ENCODE measurements at regions not wholly inside any gene's neighbourhood (a gene's known extent, or its start where the extent isn't known, plus 50 kb on each side); places are given as distances from the start of the nearest gene placed in this dataset.
"Not testable (repeated sequence)": the region's sequence is repeated elsewhere in the genome, so short reads cannot be mapped to it uniquely, and the experiment has no call there.

GRCh38 chr15:91622235-91622634 lies 231.3 kb upstream of the SLCO3A1 start:
- ATAC-seq (no peak), DNase-seq (no peak)

GRCh38 chr15:91622711-91623342 lies 230.7 kb upstream of the SLCO3A1 start:
- no peak for DNase-seq
- ATAC-seq = no peak

GRCh38 chr15:91624353-91624968 lies 229.0 kb upstream of the SLCO3A1 start:
- ATAC-seq (no peak), DNase-seq (no peak)

- DNase-seq (no peak), ATAC-seq (no peak)
Measured at GRCh38 chr15:91625506-91625905, 228.0 kb upstream of the SLCO3A1 start.

GRCh38 chr15:91627473-91628278 lies 225.8 kb upstream of the SLCO3A1 start:
- DNase-seq (no peak), ATAC-seq (no peak)

- ATAC-seq (no peak), DNase-seq (no peak)
Measured at GRCh38 chr15:91630090-91630489, 223.4 kb upstream of the SLCO3A1 start.

- DNase-seq (no peak), ATAC-seq (no peak)
Measured at GRCh38 chr15:91632176-91632575, 221.3 kb upstream of the SLCO3A1 start.

GRCh38 chr15:91632981-91633380 lies 220.5 kb upstream of the SLCO3A1 start:
- DNase-seq (no peak), ATAC-seq (no peak)

- no peak for ATAC-seq
- DNase-seq = no peak
Measured at GRCh38 chr15:91634179-91634578, 219.3 kb upstream of the SLCO3A1 start.

- DNase-seq = no peak
- ATAC-seq = no peak
Measured at GRCh38 chr15:91635080-91635479, 218.4 kb upstream of the SLCO3A1 start.

GRCh38 chr15:91635641-91636040 lies 217.9 kb upstream of the SLCO3A1 start:
- DNase-seq (no peak), ATAC-seq (no peak)

GRCh38 chr15:91649016-91649415 lies 204.5 kb upstream of the SLCO3A1 start:
- DNase-seq (no peak), ATAC-seq (no peak)

GRCh38 chr15:91649831-91650321 lies 203.6 kb upstream of the SLCO3A1 start:
- DNase-seq (no peak), ATAC-seq (no peak)

GRCh38 chr15:91651251-91651650 lies 202.3 kb upstream of the SLCO3A1 start:
- DNase-seq (no peak), ATAC-seq (no peak)

- DNase-seq (no peak), ATAC-seq (no peak)
Measured at GRCh38 chr15:91652610-91653207, 200.8 kb upstream of the SLCO3A1 start.

GRCh38 chr15:91655563-91656290 lies 197.8 kb upstream of the SLCO3A1 start:
- not testable (repeated sequence) for ATAC-seq

GRCh38 chr15:91660174-91660649 lies 193.3 kb upstream of the SLCO3A1 start:
- no peak for ATAC-seq
- no peak for DNase-seq

More at GRCh38 chr15:91655563-91656290, 197.8 kb upstream of the SLCO3A1 start:
- not testable (repeated sequence) for DNase-seq

GRCh38 chr15:91664224-91664836 lies 189.2 kb upstream of the SLCO3A1 start:
- ATAC-seq (no peak), DNase-seq (no peak)

- no peak for ATAC-seq
- no peak for DNase-seq
Measured at GRCh38 chr15:91665212-91665611, 188.3 kb upstream of the SLCO3A1 start.

- DNase-seq (no peak), ATAC-seq (no peak)
Measured at GRCh38 chr15:91668370-91668769, 185.1 kb upstream of the SLCO3A1 start.

- DNase-seq (no peak), ATAC-seq (no peak)
Measured at GRCh38 chr15:91670108-91670507, 183.4 kb upstream of the SLCO3A1 start.

Measured in stimulated activated naive CD8-positive, alpha-beta T cell treated with anti-CD3 and anti-CD28 coated beads, Interleukin-15, Interleukin-2, amounts not matched to agents 100 U/mL and 50 U/mL, for 24 hours (primary cell).